HL-60 (cell line): ENCODE measurements at regions not wholly inside any gene's neighbourhood (a gene's known extent, or its start where the extent isn't known, plus 50 kb on each side); places are given as distances from the start of the nearest gene placed in this dataset.

Experiments used
- DNase-seq, 2 experiments: peaks; one replicate each; pipeline ENCODE4 v3.0.0-alpha.2; 2010 to 2020; ENCODE audit warnings: low read depth in 1 of 2, low spot score in 1 of 2
- H3K27ac ChIP-seq: fragments of 250-450 bp; sonication (Bioruptor Pico); replicated peaks from 2 replicates; pipeline ENCODE4 v1.5.1; 2020; ENCODE audit warnings: mild to moderate bottlenecking, moderate library complexity
- H3K27me3 ChIP-seq: fragments of 250-450 bp; sonication (Bioruptor Pico); 2 replicates; pipeline ENCODE4 v1.5.1; 2021; ENCODE audit warnings: mild to moderate bottlenecking, moderate library complexity; ENCODE audit not compliant: insufficient read depth, poor library complexity, severe bottlenecking
- H3K4me3 ChIP-seq: replicated peaks from 2 replicates; pipeline ENCODE4 v1.5.1; 2011; ENCODE audit warnings: mild to moderate bottlenecking, control low read depth, low read length; ENCODE audit not compliant: insufficient read depth
- CTCF ChIP-seq: IDR thresholded peaks from one replicate; pipeline ENCODE4 v1.5.1; 2011; ENCODE audit warnings: low read length, control low read depth, inconsistent platforms; ENCODE audit not compliant: insufficient read depth
- GABPA ChIP-seq: IDR thresholded peaks from 2 replicates; pipeline ENCODE4 v1.6.1; 2012; ENCODE audit warnings: low read depth
- POLR2AphosphoS5 ChIP-seq: IDR thresholded peaks from 2 replicates; pipeline ENCODE4 v1.6.1; 2012; ENCODE audit warnings: low read depth
- REST ChIP-seq: IDR thresholded peaks from 2 replicates; pipeline ENCODE4 v1.6.1; 2012; ENCODE audit warnings: low read depth; ENCODE audit not compliant: insufficient replicate concordance
- SPI1 ChIP-seq: IDR thresholded peaks from 2 replicates; pipeline ENCODE4 v1.6.1; 2012; ENCODE audit warnings: low read depth, mild to moderate bottlenecking, borderline replicate concordance

GRCh38 chr12:118846416-118846815 lies 134.9 kb upstream of the SRRM4 start:
- no peak for DNase-seq
- TF ChIP-seq SPI1 (no peak), GABPA (no peak), CTCF (no peak), POLR2AphosphoS5 (no peak)
- H3K27me3 ChIP-seq, result no peaks in the 10 kb centered on the region
- no peak overlapping the region for H3K27ac ChIP-seq
- H3K4me3 ChIP-seq, result no peak overlapping the region

- DNase-seq, result peak; percentile 4 to 17
- Histone ChIP-seq H3K4me3 (no peak overlapping the region), H3K27ac (no peak overlapping the region), H3K27me3 (no peaks in the 10 kb centered on the region)
- TF ChIP-seq CTCF, result peak; percentile 81
- TF ChIP-seq REST, result no peak
These were observed 131.0 kb upstream of the SRRM4 start for GRCh38 chr12:118850244-118850825.

- TF ChIP-seq CTCF (no peak), GABPA (no peak), SPI1 (no peak), POLR2AphosphoS5 (no peak)
- DNase-seq, result no peak
- Histone ChIP-seq H3K27me3 (no peaks in the 10 kb centered on the region), H3K27ac (no peak overlapping the region), H3K4me3 (no peak overlapping the region)
These were observed 129.4 kb upstream of the SRRM4 start for GRCh38 chr12:118851891-118852290.

- Histone ChIP-seq H3K27ac (no peak overlapping the region), H3K4me3 (no peak overlapping the region), H3K27me3 (no peaks in the 10 kb centered on the region)
- no peak for DNase-seq
- no peak for TF ChIP-seq POLR2AphosphoS5
- no peak for TF ChIP-seq REST
- no peak for TF ChIP-seq CTCF
- TF ChIP-seq SPI1, result no peak
- no peak for TF ChIP-seq GABPA
These were observed 127.7 kb upstream of the SRRM4 start for GRCh38 chr12:118853634-118854033.
